ENCODE measurements at regions not wholly inside any gene's neighbourhood (a gene's known extent, or its start where the extent isn't known, plus 50 kb on each side); places are given as distances from the start of the nearest gene placed in this dataset.

DNA sequence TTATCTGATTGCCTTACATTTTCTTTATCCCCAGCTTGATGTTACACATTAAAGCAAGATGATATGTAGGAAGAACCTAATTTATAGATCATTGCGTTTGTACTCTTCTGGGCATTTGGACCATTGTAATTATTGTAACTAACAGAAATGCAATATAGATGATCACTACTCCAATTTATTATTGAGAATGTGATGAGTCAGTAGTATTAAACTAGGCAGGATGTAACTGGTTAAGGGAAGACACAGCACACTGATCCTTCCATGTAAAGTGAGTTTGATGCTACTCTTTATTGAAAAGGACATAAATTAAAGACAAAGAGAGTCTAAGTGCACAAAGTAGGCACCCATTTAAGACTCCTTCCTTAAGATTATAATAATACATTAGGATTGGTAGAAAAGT lies 223.8 kb downstream of the KIF2B start:
- DNase-seq: no peak
- intact Hi-C loops (cut with DNase I): no loop called here
- Histone ChIP-seq H3K4me3 (no peak overlapping the region), H3K27ac (no peak overlapping the region), H3K36me3 (no peaks in the 10 kb centered on the region), H3K27me3 (no peaks in the 10 kb centered on the region), H3K4me1 (no peaks in the 10 kb centered on the region), H3K9me3 (peaks cover 0 to 8% (median 0%) of the 10 kb centered on the region in 3 donors)
- 86 to 91% methylated on average over 1 of the region's 1 CpG for WGBS, 2 donors
- TF ChIP-seq, protein P1, sequence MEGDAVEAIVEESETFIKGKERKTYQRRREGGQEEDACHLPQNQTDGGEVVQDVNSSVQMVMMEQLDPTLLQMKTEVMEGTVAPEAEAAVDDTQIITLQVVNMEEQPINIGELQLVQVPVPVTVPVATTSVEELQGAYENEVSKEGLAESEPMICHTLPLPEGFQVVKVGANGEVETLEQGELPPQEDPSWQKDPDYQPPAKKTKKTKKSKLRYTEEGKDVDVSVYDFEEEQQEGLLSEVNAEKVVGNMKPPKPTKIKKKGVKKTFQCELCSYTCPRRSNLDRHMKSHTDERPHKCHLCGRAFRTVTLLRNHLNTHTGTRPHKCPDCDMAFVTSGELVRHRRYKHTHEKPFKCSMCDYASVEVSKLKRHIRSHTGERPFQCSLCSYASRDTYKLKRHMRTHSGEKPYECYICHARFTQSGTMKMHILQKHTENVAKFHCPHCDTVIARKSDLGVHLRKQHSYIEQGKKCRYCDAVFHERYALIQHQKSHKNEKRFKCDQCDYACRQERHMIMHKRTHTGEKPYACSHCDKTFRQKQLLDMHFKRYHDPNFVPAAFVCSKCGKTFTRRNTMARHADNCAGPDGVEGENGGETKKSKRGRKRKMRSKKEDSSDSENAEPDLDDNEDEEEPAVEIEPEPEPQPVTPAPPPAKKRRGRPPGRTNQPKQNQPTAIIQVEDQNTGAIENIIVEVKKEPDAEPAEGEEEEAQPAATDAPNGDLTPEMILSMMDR (IDR thresholded peaks at IDR 0.05): no peak
- TF ChIP-seq POLR2A (IDR thresholded peaks at IDR 0.05): no peak

GRCh38 chr17:54063639-54064038 lies 240.9 kb downstream of the KIF2B start:
- Histone ChIP-seq H3K27me3 (no peaks in the 10 kb centered on the region), H3K27ac (no peak overlapping the region), H3K4me3 (no peak overlapping the region), H3K4me1 (no peaks in the 10 kb centered on the region), H3K36me3 (no peaks in the 10 kb centered on the region), H3K9me3 (peaks cover 0 to 8% (median 0%) of the 10 kb centered on the region in 3 donors)
- 36 to 38% methylated on average over 1 of the region's 1 CpG for WGBS, 2 donors
- intact Hi-C loops (cut with DNase I): no loop called here
- TF ChIP-seq, protein P1 (IDR thresholded peaks at IDR 0.05): no peak
- TF ChIP-seq POLR2A (IDR thresholded peaks at IDR 0.05): no peak
- no peak for DNase-seq

DNA sequence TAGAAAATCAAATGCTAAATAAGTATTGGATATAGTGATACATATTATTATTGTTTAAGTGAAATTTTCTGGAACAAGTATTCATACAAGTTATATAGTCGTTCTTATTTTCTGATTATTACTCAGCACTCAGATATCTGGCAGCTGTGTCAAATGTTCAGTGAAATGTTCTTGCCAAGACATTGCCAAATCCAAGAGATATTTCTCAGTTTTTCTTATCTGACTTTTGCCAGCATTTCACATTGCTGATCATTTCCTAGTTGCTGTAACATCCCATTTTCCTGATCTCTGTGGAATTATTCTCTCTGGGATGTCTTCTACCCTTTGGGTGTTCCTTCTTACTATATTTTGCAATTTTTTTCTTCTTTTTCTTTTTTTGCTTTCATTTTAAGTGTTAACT lies 262.3 kb downstream of the KIF2B start:
- Histone ChIP-seq H3K4me3 (no peak overlapping the region), H3K9me3 (no peaks in the 10 kb centered on the region), H3K27me3 (no peaks in the 10 kb centered on the region), H3K4me1 (no peaks in the 10 kb centered on the region), H3K27ac (no peak overlapping the region), H3K36me3 (no peaks in the 10 kb centered on the region)
- intact Hi-C loops (cut with DNase I): no loop called here
- no peak for DNase-seq
- 24 to 28% methylated on average over 1 of the region's 1 CpG for WGBS, 2 donors
- TF ChIP-seq POLR2A (IDR thresholded peaks at IDR 0.05): no peak
- TF ChIP-seq, protein P1 (IDR thresholded peaks at IDR 0.05): no peak

GRCh38 chr17:54085934-54086333 lies 263.2 kb downstream of the KIF2B start:
- H3K27ac ChIP-seq: no peak overlapping the region
- intact Hi-C loops (cut with DNase I): no loop called here
- no peaks in the 10 kb centered on the region for H3K4me1 ChIP-seq
- 20 to 33% methylated on average over 1 to 3 of the region's 5 CpGs for WGBS, 2 donors
- TF ChIP-seq, protein P1 (IDR thresholded peaks at IDR 0.05): no peak
- no peak for TF ChIP-seq POLR2A (IDR thresholded peaks at IDR 0.05)
- DNase-seq: no peak
- no peaks in the 10 kb centered on the region for H3K27me3 ChIP-seq
- no peaks in the 10 kb centered on the region for H3K36me3 ChIP-seq
- H3K9me3 ChIP-seq: peaks cover 0 to under 1% (median 0%) of the 10 kb centered on the region in 3 donors
- H3K4me3 ChIP-seq: no peak overlapping the region

DNA sequence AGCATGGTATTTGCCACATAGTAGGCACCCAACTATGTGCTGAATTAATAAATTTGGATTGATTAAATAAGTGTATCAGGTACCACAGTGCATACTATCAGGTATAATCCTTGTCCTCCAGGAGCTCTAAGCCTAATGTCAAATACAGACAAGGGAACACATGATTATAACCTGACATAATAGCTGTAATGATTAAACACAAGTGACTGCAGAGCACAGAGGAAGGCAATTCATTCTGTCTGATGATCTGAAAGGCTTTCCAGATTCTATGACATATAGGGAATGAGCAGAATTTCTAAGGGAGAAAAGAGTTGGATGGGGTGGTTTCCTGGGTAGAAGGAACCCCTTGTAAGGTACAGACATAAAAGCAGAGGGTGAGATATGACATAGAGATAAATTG lies 273.5 kb downstream of the KIF2B start:
- DNase-seq: no peak
- H3K27me3 ChIP-seq: no peaks in the 10 kb centered on the region
- H3K36me3 ChIP-seq: no peaks in the 10 kb centered on the region
- H3K4me3 ChIP-seq: no peak overlapping the region
- H3K4me1 ChIP-seq: no peaks in the 10 kb centered on the region
- intact Hi-C loops (cut with DNase I): no loop called here
- H3K27ac ChIP-seq: no peak overlapping the region
- TF ChIP-seq POLR2A (IDR thresholded peaks at IDR 0.05): no peak
- TF ChIP-seq, protein P1 (IDR thresholded peaks at IDR 0.05): no peak
- H3K9me3 ChIP-seq: no peaks in the 10 kb centered on the region

Measured in esophagus squamous epithelium (tissue), 5 donors.